ENCODE measurements at regions not wholly inside any gene's neighbourhood (a gene's known extent, or its start where the extent isn't known, plus 50 kb on each side); places are given as distances from the start of the nearest gene placed in this dataset.

- TF ChIP-seq CTCF (IDR thresholded peaks at IDR 0.05) (no peak), POLR2A (IDR thresholded peaks at IDR 0.05) (no peak), EP300 (IDR thresholded peaks at IDR 0.05) (no peak)
Measured at GRCh38 chr2:71824436-71824835, 323.2 kb downstream of the CYP26B1 start.
